ENCODE measurements at regions not wholly inside any gene's neighbourhood (a gene's known extent, or its start where the extent isn't known, plus 50 kb on each side); places are given as distances from the start of the nearest gene placed in this dataset.

DNA sequence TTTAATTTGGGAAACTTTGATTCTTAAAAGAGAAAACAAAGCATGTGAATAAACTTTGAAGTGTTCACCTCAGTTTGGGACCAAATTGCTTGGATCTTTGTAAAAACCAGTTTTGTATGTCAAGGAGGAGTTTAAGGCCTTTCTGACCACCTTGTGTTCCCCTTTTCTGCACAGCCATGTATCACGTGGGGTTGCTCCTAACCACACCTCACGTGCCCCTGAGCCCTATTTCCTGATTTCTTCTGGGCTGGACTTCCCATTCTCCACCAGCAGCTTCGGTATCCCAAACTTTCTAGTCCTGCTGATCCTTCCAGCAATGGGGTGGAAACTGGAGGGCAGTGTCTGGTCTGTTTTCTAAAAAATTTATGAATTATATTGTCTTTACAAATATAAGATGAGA, 76.4 kb upstream of the STT3B start:
- intact Hi-C loops (cut with micrococcal nuclease), result no loop called here
- Histone ChIP-seq H3K4me3 (replicated peaks in 1 of 2; ENCODE audit: low read depth in 1 of 2, low read length in 2 of 2) (no peak overlapping the region), H3K36me3 (ENCODE audit: control insufficient read depth in 1 of 2, insufficient read depth in 2 of 2, low read length in 2 of 2) (no peaks in the 10 kb centered on the region), H3K27me3 (ENCODE audit: insufficient read depth, low read length) (no peaks in the 10 kb centered on the region), H4K20me1 (ENCODE audit: insufficient read depth) (no peaks in the 10 kb centered on the region), H3K4me1 (ENCODE audit: control insufficient read depth in 1 of 2, insufficient read depth in 2 of 2, low read length in 2 of 2) (no peaks in the 10 kb centered on the region), H3K79me2 (ENCODE audit: insufficient read depth, low read length) (no peaks in the 10 kb centered on the region), H3K9me2 (ENCODE audit: insufficient read depth) (no peaks in the 10 kb centered on the region), H3K9ac (ENCODE audit: low read length) (no peak overlapping the region), H2AFZ (ENCODE audit: low read depth, low read length, poor library complexity, severe bottlenecking) (no peak overlapping the region), H3K27ac (ENCODE audit: low read depth, low read length) (no peak overlapping the region), H3K9me3 (ENCODE audit: control insufficient read depth in 1 of 2, insufficient read depth in 1 of 2, low read depth in 1 of 2, low read length in 2 of 2) (no peaks in the 10 kb centered on the region), H3K4me2 (ENCODE audit: low read length) (no peak overlapping the region)
- TF ChIP-seq SP1 (IDR thresholded peaks at IDR 0.05; ENCODE audit: low read depth) (no peak), SIN3A (IDR thresholded peaks at IDR 0.05; ENCODE audit: low read depth) (no peak), EGR1 (IDR thresholded peaks at IDR 0.05; ENCODE audit: low read depth) (no peak), ZNF274 (IDR thresholded peaks at IDR 0.05; ENCODE audit: low read depth, low read length) (no peak), EZH2phosphoT487 (IDR thresholded peaks at IDR 0.05; ENCODE audit: borderline replicate concordance) (no peak), JUND (IDR thresholded peaks at IDR 0.05) (no peak), POLR2AphosphoS5 (IDR thresholded peaks at IDR 0.05; ENCODE audit: low read depth, low read length) (no peak), CEBPB (IDR thresholded peaks at IDR 0.05; ENCODE audit: low read depth) (no peak), RAD21 (IDR thresholded peaks at IDR 0.05; ENCODE audit: low read depth) (no peak), SRF (IDR thresholded peaks at IDR 0.05; ENCODE audit: low read depth) (no peak), ELF1 (IDR thresholded peaks at IDR 0.05; ENCODE audit: borderline replicate concordance, low read depth) (no peak), TCF7L2 (IDR thresholded peaks at IDR 0.05; ENCODE audit: borderline replicate concordance, extremely low read depth, insufficient read depth, insufficient read length) (no peak), FOSL1 (IDR thresholded peaks at IDR 0.05; ENCODE audit: low read depth) (no peak)
- TF ChIP-seq, protein P1, sequence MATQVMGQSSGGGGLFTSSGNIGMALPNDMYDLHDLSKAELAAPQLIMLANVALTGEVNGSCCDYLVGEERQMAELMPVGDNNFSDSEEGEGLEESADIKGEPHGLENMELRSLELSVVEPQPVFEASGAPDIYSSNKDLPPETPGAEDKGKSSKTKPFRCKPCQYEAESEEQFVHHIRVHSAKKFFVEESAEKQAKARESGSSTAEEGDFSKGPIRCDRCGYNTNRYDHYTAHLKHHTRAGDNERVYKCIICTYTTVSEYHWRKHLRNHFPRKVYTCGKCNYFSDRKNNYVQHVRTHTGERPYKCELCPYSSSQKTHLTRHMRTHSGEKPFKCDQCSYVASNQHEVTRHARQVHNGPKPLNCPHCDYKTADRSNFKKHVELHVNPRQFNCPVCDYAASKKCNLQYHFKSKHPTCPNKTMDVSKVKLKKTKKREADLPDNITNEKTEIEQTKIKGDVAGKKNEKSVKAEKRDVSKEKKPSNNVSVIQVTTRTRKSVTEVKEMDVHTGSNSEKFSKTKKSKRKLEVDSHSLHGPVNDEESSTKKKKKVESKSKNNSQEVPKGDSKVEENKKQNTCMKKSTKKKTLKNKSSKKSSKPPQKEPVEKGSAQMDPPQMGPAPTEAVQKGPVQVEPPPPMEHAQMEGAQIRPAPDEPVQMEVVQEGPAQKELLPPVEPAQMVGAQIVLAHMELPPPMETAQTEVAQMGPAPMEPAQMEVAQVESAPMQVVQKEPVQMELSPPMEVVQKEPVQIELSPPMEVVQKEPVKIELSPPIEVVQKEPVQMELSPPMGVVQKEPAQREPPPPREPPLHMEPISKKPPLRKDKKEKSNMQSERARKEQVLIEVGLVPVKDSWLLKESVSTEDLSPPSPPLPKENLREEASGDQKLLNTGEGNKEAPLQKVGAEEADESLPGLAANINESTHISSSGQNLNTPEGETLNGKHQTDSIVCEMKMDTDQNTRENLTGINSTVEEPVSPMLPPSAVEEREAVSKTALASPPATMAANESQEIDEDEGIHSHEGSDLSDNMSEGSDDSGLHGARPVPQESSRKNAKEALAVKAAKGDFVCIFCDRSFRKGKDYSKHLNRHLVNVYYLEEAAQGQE (IDR thresholded peaks at IDR 0.05; ENCODE audit: low read depth), result no peak
- TF ChIP-seq, protein P2, sequence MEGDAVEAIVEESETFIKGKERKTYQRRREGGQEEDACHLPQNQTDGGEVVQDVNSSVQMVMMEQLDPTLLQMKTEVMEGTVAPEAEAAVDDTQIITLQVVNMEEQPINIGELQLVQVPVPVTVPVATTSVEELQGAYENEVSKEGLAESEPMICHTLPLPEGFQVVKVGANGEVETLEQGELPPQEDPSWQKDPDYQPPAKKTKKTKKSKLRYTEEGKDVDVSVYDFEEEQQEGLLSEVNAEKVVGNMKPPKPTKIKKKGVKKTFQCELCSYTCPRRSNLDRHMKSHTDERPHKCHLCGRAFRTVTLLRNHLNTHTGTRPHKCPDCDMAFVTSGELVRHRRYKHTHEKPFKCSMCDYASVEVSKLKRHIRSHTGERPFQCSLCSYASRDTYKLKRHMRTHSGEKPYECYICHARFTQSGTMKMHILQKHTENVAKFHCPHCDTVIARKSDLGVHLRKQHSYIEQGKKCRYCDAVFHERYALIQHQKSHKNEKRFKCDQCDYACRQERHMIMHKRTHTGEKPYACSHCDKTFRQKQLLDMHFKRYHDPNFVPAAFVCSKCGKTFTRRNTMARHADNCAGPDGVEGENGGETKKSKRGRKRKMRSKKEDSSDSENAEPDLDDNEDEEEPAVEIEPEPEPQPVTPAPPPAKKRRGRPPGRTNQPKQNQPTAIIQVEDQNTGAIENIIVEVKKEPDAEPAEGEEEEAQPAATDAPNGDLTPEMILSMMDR (IDR thresholded peaks at IDR 0.05 in 2 of 3, conservative IDR thresholded peaks at IDR 0.05 in 1 of 3; ENCODE audit: borderline replicate concordance in 1 of 3, insufficient read depth in 1 of 3, low read depth in 2 of 3, low read length in 2 of 3), result no peak
- TF ChIP-seq, protein P3, sequence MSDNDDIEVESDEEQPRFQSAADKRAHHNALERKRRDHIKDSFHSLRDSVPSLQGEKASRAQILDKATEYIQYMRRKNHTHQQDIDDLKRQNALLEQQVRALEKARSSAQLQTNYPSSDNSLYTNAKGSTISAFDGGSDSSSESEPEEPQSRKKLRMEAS (IDR thresholded peaks at IDR 0.05), result no peak
- TF ChIP-seq, protein P4, sequence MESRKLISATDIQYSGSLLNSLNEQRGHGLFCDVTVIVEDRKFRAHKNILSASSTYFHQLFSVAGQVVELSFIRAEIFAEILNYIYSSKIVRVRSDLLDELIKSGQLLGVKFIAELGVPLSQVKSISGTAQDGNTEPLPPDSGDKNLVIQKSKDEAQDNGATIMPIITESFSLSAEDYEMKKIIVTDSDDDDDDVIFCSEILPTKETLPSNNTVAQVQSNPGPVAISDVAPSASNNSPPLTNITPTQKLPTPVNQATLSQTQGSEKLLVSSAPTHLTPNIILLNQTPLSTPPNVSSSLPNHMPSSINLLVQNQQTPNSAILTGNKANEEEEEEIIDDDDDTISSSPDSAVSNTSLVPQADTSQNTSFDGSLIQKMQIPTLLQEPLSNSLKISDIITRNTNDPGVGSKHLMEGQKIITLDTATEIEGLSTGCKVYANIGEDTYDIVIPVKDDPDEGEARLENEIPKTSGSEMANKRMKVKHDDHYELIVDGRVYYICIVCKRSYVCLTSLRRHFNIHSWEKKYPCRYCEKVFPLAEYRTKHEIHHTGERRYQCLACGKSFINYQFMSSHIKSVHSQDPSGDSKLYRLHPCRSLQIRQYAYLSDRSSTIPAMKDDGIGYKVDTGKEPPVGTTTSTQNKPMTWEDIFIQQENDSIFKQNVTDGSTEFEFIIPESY (IDR thresholded peaks at IDR 0.05; ENCODE audit: extremely low read depth, insufficient replicate concordance, low read length), result no peak
- ChIA-PET CTCF (no interaction called here), RAD21 (ENCODE audit: low non-redundant PET in 1 of 2, low total read pairs in 2 of 2, uncharacterized antibody in 2 of 2, unreplicated experiment in 2 of 2) (no interaction called here), POLR2A (no interaction called here)
- BruUV-seq (replicated peaks), result no TSS peak
- ATAC-seq, result no peak
- DNase-seq (ENCODE audit: low read depth, low spot score), result no peak

All from HCT116 (cell line).